NCI-H2081 treated with DMSO at 0.1 percent for 48 hours (cell line): ENCODE measurements at regions not wholly inside any gene's neighbourhood (a gene's known extent, or its start where the extent isn't known, plus 50 kb on each side); places are given as distances from the start of the nearest gene placed in this dataset.

Experiments
- DNase-seq: peaks from one replicate; lab custom pipeline; 2025; lab: John Stamatoyannopoulos, UW

GRCh38 chr3:72396899-72397298, 451.3 kb downstream of the SHQ1 start:
- DNase-seq, result no peak

- DNase-seq, result no peak
Measured at GRCh38 chr3:72395776-72396311, 452.4 kb downstream of the SHQ1 start.

GRCh38 chr3:72393455-72393854, 454.8 kb downstream of the SHQ1 start:
- no peak for DNase-seq

- no peak for DNase-seq
Measured at GRCh38 chr3:72391659-72392058, 456.6 kb downstream of the SHQ1 start.

- no peak for DNase-seq
Measured at GRCh38 chr3:72390841-72391240, 457.4 kb downstream of the SHQ1 start.

GRCh38 chr3:72388644-72389043, 459.6 kb downstream of the SHQ1 start:
- no peak for DNase-seq

- no peak for DNase-seq
Measured at GRCh38 chr3:72388117-72388516, 460.1 kb downstream of the SHQ1 start.

- DNase-seq, result no peak
Measured at GRCh38 chr3:72386327-72387000, 461.8 kb downstream of the SHQ1 start.

- DNase-seq, result no peak
Measured at GRCh38 chr3:72385167-72385566, 463.1 kb downstream of the SHQ1 start.

GRCh38 chr3:72384602-72385001, 463.6 kb downstream of the SHQ1 start:
- no peak for DNase-seq

GRCh38 chr3:72383883-72384282, 464.4 kb downstream of the SHQ1 start:
- no peak for DNase-seq

- DNase-seq, result no peak
Measured at GRCh38 chr3:72383230-72383629, 465.0 kb downstream of the SHQ1 start.

- DNase-seq, result no peak
Measured at GRCh38 chr3:72382460-72382859, 465.8 kb downstream of the SHQ1 start.

GRCh38 chr3:72381584-72381983, 466.7 kb downstream of the SHQ1 start:
- no peak for DNase-seq

GRCh38 chr3:72380711-72381493, 467.3 kb downstream of the SHQ1 start:
- no peak for DNase-seq

- DNase-seq, result no peak
Measured at GRCh38 chr3:72380193-72380592, 468.1 kb downstream of the SHQ1 start.

- no peak for DNase-seq
Measured at GRCh38 chr3:72379500-72380187, 468.6 kb downstream of the SHQ1 start.

GRCh38 chr3:72378287-72378686, 470.0 kb downstream of the SHQ1 start:
- no peak for DNase-seq

GRCh38 chr3:72376956-72377710, 471.1 kb downstream of the SHQ1 start:
- DNase-seq, result no peak

GRCh38 chr3:72375237-72376076, 472.8 kb downstream of the SHQ1 start:
- DNase-seq, result no peak

- DNase-seq, result no peak
Measured at GRCh38 chr3:72373139-72373538, 475.1 kb downstream of the SHQ1 start.
